GM19035 (cell line): ENCODE measurements at regions not wholly inside any gene's neighbourhood (a gene's known extent, or its start where the extent isn't known, plus 50 kb on each side); places are given as distances from the start of the nearest gene placed in this dataset.
"Not testable (repeated sequence)": the region's sequence is repeated elsewhere in the genome, so short reads cannot be mapped to it uniquely, and the experiment has no call there.

Source experiments
- ATAC-seq: cut with Tn5 transposase; IDR thresholded peaks from one replicate; pipeline ENCODE4 v1.9.1; 2021; ENCODE audit not compliant: unreplicated experiment

DNA sequence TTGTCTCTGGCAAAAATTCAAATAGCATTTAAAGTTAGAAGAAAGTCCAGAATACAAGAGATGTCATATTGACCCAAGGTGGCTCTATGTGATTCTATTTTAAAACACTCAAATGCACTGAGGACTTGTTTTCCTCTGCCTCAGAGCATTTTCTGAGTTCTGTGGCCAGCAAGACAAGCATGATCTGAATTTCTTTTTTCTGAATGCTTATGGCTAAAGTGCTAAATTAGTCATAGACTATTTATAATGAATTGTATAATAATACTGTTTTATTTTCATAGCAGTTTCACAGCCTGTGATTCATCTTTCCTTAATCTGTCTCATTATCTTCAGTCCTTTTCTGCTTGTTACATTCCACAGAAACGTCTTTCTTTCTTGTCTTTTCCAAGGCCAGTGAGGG is 63.9 kb upstream of the SEC22B start:
- not testable (repeated sequence) for ATAC-seq

- not testable (repeated sequence) for ATAC-seq
Measured at GRCh38 chr1:120239351-120239750, 63.0 kb upstream of the SEC22B start.

- ATAC-seq, result not testable (repeated sequence)
Measured at GRCh38 chr1:120238867-120239266, 62.5 kb upstream of the SEC22B start.

- ATAC-seq, result not testable (repeated sequence)
Measured at GRCh38 chr1:120233661-120234018, 57.3 kb upstream of the SEC22B start.

GRCh38 chr1:120232834-120233660 is 56.7 kb upstream of the SEC22B start:
- not testable (repeated sequence) for ATAC-seq

- ATAC-seq, result not testable (repeated sequence)
Measured at GRCh38 chr1:120229835-120230234, 53.5 kb upstream of the SEC22B start.
